GM10248 (cell line): ENCODE measurements at regions not wholly inside any gene's neighbourhood (a gene's known extent, or its start where the extent isn't known, plus 50 kb on each side); places are given as distances from the start of the nearest gene placed in this dataset.

ENCODE experiments used
- CTCF ChIA-PET: fragments of 300-600 bp; sonication (Branson Sonifier 250); formaldehyde crosslinking; extraction: SDS; loops from one replicate; lab custom pipeline; 2021; ENCODE audit warnings: antibody characterized with exemption; lab: Yijun Ruan, JAX
- POLR2A ChIA-PET: fragments of 350-650 bp; sonication (Branson Sonifier 250); formaldehyde crosslinking; extraction: SDS; loops from one replicate; lab custom pipeline; 2020; ENCODE audit warnings: antibody characterized with exemption; lab: Yijun Ruan, JAX
- DNase-seq: peaks from one replicate; pipeline ENCODE4 v3.0.0; 2012; ENCODE audit errors: extremely low spot score
- TF ChIP-seq, protein P1 (sequence below): IDR thresholded peaks from 2 replicates; pipeline ENCODE4 v1.5.1; 2012; ENCODE audit warnings: mild to moderate bottlenecking, low read depth; ENCODE audit errors: extremely low read depth, missing control alignments, control extremely low read depth

DNA sequence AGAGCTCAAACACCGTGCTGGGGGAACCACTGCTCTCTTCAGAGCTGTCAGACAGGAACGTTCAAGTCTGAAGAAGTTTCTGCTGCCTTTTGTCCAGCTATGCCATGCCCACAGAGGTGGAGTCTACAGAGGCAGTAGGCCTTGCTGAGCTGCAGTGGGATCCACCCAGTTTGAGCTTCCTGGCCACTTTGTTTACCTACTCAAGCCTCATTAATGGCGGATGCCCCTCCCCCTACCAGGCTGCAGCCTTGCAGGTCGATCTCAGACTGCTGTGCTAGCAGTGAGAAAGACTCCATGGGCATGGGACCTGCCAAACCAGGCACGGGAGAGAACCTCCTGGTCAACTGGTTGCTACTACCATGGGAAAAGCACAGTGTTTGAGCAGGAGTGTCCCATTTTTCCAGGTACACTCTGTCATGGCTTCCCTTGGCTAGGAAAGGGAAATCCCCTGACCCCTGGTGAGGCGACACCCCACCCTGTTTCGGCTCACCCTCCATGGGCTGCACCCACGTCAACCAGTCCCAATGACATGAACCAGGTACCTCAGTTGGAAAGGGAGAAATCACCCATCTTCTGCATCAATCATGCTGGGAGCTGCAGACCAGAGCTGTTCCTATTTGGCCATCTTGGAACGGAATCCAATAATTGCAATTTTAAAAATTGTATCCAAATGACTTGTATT is 246.9 kb upstream of the ADAMTS16 start:
- ChIA-PET POLR2A (no interaction called here), CTCF (no interaction called here)
- DNase-seq, result no peak
- TF ChIP-seq, protein P1, sequence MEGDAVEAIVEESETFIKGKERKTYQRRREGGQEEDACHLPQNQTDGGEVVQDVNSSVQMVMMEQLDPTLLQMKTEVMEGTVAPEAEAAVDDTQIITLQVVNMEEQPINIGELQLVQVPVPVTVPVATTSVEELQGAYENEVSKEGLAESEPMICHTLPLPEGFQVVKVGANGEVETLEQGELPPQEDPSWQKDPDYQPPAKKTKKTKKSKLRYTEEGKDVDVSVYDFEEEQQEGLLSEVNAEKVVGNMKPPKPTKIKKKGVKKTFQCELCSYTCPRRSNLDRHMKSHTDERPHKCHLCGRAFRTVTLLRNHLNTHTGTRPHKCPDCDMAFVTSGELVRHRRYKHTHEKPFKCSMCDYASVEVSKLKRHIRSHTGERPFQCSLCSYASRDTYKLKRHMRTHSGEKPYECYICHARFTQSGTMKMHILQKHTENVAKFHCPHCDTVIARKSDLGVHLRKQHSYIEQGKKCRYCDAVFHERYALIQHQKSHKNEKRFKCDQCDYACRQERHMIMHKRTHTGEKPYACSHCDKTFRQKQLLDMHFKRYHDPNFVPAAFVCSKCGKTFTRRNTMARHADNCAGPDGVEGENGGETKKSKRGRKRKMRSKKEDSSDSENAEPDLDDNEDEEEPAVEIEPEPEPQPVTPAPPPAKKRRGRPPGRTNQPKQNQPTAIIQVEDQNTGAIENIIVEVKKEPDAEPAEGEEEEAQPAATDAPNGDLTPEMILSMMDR, result no peak

DNA sequence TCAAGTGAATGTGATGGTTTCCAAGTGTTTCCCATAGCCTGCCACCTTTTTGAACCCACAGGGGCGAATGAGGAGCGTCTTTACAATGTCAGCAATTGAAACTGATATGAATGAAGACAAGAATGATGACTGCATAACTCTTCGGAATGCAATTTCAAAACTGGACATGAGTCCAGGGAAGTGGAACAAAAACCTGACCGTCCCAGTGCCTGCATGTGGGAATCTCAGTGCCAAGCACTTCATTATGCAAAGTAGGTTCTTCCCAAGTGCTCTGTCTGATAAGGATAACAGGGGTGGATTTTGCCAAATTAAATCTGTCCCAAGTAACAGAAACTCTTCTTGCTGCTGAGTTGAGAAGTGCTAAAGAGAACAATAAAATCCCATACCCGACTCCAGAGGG is 243.8 kb upstream of the ADAMTS16 start:
- ChIA-PET POLR2A (no interaction called here), CTCF (interaction anchor here (1.0 kb wide), 1 partner anchor 25 kb away, joined by 3 read pairs; no protein-coding TSS in a partner anchor)
- no peak for DNase-seq
- TF ChIP-seq, protein P1, result no peak

DNA sequence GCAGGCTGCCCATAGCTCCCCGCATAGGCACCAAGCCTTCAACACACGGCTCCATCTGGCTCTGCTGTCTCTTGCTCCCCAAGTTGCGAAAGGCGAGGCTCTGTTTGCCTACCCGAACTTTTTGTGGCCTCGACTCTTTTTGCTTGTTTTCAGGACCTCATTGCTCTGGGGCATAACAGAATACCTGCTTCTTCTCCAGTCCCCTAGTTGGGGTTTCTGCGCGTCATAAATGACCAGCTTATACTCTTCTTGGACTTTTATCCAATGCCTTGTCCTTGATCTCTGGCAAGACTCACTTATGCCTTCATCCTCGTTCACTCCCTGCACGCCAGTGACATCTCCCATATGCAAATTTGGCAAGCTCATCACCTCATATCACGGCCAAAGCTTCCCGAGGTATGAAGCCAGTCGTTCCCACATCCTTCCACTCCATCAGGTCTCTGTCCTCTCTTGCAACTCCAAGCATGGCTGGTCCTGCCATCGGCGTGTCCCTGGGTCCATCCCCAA is 238.8 kb upstream of the ADAMTS16 start:
- ChIA-PET CTCF (interaction anchor here (1.0 kb wide), 1 partner anchor 22 kb away, joined by 5 read pairs; no protein-coding TSS in a partner anchor), POLR2A (no interaction called here)
- DNase-seq, result no peak
- TF ChIP-seq, protein P1, result no peak

DNA sequence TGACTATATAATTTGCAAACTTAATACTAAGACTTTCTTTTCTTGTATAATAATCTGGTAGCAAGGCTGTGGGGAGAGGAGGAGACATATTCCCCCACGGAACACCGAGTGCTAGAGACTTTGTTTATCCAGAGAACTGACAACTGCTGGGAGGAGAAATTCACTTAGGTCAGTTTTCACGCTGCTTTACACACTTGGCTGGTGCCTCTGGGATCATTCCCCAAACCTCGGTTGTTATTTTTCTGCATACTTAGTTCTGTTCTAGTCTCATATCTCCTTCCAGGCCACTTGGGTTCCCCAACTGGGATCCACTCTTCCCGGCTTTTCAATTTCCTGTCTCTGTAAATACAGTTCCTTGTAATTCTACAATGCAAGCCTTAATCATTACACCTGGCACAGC is 238.2 kb upstream of the ADAMTS16 start:
- ChIA-PET CTCF (no interaction called here), POLR2A (no interaction called here)
- DNase-seq, result no peak
- TF ChIP-seq, protein P1, result no peak

DNA sequence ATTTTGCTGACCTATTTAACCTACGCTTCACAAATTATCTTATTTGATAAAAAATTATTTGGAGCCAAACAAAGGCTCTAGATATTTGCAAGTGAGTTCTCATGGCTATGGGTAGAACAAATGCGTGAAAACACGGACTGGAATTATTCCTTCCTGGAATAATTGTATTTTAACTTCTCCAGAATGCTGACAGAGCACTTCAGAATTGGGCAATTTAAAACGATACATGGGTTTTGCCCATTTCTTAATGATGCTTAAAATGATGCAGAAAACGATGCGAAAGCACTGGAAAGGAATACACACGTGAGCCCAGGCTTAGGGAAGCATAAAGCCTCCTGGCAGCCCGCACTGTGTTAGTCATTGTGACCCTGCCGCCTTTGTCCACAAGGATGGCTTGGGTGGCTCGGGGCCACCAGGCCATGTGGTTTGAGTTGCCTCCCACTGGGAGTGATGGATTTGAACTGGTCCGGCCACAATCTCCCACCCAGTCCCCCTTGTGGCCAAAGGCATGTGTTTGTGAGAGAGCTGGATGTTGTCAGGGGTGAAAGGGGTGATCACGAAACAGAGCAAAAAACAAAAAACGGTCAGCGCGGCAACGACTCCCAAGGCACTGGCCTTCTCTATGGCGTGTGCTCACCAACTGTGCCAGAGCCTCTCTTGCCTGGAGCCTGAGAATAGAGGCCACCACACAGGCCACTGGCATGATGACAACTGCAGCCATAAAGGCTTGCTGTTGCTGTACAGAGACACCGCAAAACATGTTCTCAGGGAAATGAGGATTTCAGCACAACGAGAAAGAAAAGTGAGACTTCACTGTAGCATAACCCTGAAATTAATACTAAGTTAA is 234.2 kb upstream of the ADAMTS16 start:
- POLR2A ChIA-PET, result no interaction called here
- TF ChIP-seq, protein P1, result no peak
- CTCF ChIA-PET, result no interaction called here
- no peak for DNase-seq

DNA sequence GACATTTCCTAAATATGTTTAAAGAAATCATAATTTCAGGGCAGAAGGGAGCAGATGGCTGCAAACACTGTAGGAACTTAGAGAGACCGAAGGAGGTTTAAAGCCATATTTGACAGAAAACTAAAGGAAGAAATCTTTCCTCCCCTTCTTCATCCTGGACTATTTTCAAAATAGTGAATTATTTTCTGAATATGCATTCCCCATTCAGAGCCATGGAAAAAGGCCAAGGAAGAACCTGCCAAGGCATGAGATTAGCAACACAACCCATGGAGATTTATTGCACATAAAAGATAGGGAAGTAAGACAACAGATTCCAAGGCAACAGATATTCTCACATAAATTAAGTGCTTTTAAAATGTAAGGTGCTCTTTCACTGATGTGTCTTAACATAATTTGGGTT is 233.3 kb upstream of the ADAMTS16 start:
- ChIA-PET POLR2A (no interaction called here), CTCF (no interaction called here)
- TF ChIP-seq, protein P1, result no peak
- no peak for DNase-seq
